GM12878 (cell line): ENCODE measurements at regions not wholly inside any gene's neighbourhood (a gene's known extent, or its start where the extent isn't known, plus 50 kb on each side); places are given as distances from the start of the nearest gene placed in this dataset.

Source experiments
- ATAC-seq: fragments of 200-7000 bp; cut with Tn5 transposase; 3 replicates; pipeline ENCODE4 v1.9.1; 2020; ENCODE audit warnings: mild to moderate bottlenecking, moderate library complexity
- BruUV-seq: library from RNA; stranded (reverse); fragments of 400-500 nt; replicated peaks from 2 replicates; lab custom pipeline; 2021; lab: Mats Ljungman, UMichigan
- CTCF ChIA-PET: fragments of 300-600 bp; sonication (Branson Sonifier 250); formaldehyde crosslinking; extraction: SDS; loops from one replicate; lab custom pipeline; 2021; ENCODE audit warnings: inconsistent platforms; lab: Yijun Ruan, JAX
- POLR2A ChIA-PET: fragments of 350-600 bp; formaldehyde crosslinking; extraction: SDS; loops from one replicate; lab custom pipeline; 2021; ENCODE audit warnings: inconsistent platforms; lab: Charles Lee
- RAD21 ChIA-PET: fragments of 300-600 bp; sonication (Branson Sonifier 250); formaldehyde crosslinking; loops from one replicate; lab custom pipeline; 2023; ENCODE audit warnings: antibody characterized with exemption; ENCODE audit not compliant: unreplicated experiment; lab: Charles Lee
- SMC1A ChIA-PET: fragments of 300-600 bp; sonication (Branson Sonifier 250); formaldehyde crosslinking; loops from one replicate; lab custom pipeline; 2023; ENCODE audit not compliant: unreplicated experiment, uncharacterized antibody; lab: Charles Lee
- DNase-seq: peaks from one replicate; pipeline ENCODE4 v3.0.0-alpha.2; 2011; ENCODE audit warnings: low read depth, low spot score
- FAIRE-seq: peaks from 3 replicates; lab custom pipeline; 2011; peaks lifted over from hg19 to GRCh38; lab: Jason Lieb, UNC
- H2AFZ ChIP-seq: 2 replicates; pipeline ENCODE4 v1.6.0; 2011; ENCODE audit warnings: low read depth, low read length, control low read depth; ENCODE audit not compliant: control insufficient read depth
- H3K27ac ChIP-seq: 2 replicates; pipeline ENCODE4 v1.5.1; 2011; ENCODE audit warnings: control low read depth; ENCODE audit not compliant: control insufficient read depth, insufficient read depth
- H3K27me3 ChIP-seq, 2 experiments: replicated peaks in 1 of 2; 2 replicates each; pipeline versions ENCODE4 v1.6.0 to v1.6.1; 2011; ENCODE audit warnings: low read length in 1 of 2; ENCODE audit not compliant: control insufficient read depth in 2 of 2, insufficient read depth in 2 of 2
- H3K36me3 ChIP-seq, 2 experiments: 2 replicates each; pipeline ENCODE4 v1.5.1; 2011; ENCODE audit warnings: low read length in 1 of 2; ENCODE audit not compliant: control insufficient read depth in 2 of 2, insufficient read depth in 2 of 2
- H3K4me1 ChIP-seq: 2 replicates; pipeline ENCODE4 v1.6.1; 2011; ENCODE audit warnings: mild to moderate bottlenecking, low read length, moderate library complexity, mixed read lengths; ENCODE audit not compliant: control insufficient read depth, insufficient read depth
- H3K4me2 ChIP-seq: 2 replicates; pipeline ENCODE4 v1.6.0; 2011; ENCODE audit warnings: control low read depth; ENCODE audit not compliant: control insufficient read depth, insufficient read depth
- H3K4me3 ChIP-seq: fragments of 200-600 bp; sonication (generic); 2 replicates; pipeline ENCODE4 v1.5.1; 2016
- H3K79me2 ChIP-seq: 2 replicates; pipeline ENCODE4 v1.6.0; 2011; ENCODE audit warnings: low read length; ENCODE audit not compliant: control insufficient read depth, insufficient read depth
- H3K9ac ChIP-seq: 2 replicates; pipeline ENCODE4 v1.8.0; 2011; ENCODE audit warnings: low read length, control low read depth, mixed read lengths; ENCODE audit not compliant: control insufficient read depth, insufficient read depth
- H3K9me3 ChIP-seq: replicated peaks from 3 replicates; pipeline ENCODE4 v1.5.1; 2011; ENCODE audit warnings: mild to moderate bottlenecking, low read length; ENCODE audit not compliant: control insufficient read depth, insufficient read depth
- H4K20me1 ChIP-seq: 2 replicates; pipeline ENCODE4 v1.6.0; 2011; ENCODE audit not compliant: control insufficient read depth, insufficient read depth
- CBFB ChIP-seq: IDR thresholded peaks from 2 replicates; pipeline ENCODE4 v1.6.1; 2016; ENCODE audit warnings: antibody characterized with exemption, low read depth
- CHD4 ChIP-seq: fragments of 200-600 bp; sonication (generic); IDR thresholded peaks from 2 replicates; pipeline ENCODE4 v1.6.1; 2016; ENCODE audit warnings: mild to moderate bottlenecking
- KAT2A ChIP-seq: conservative IDR thresholded peaks from 2 replicates; pipeline ENCODE4 v1.6.1; 2011; ENCODE audit warnings: low read depth, low read length; ENCODE audit not compliant: control insufficient read depth
- MEF2B ChIP-seq: fragments of 450-650 bp; IDR thresholded peaks from 2 replicates; pipeline ENCODE4 v1.6.1; 2018; ENCODE audit warnings: mild to moderate bottlenecking, moderate library complexity; ENCODE audit not compliant: partially characterized antibody, poor library complexity, severe bottlenecking
- NFYA ChIP-seq: IDR thresholded peaks from 2 replicates; pipeline ENCODE4 v1.6.1; 2011; ENCODE audit warnings: low read depth, mild to moderate bottlenecking, low read length, improper control_type of control experiment, borderline replicate concordance
- POLR2A ChIP-seq: IDR thresholded peaks from 2 replicates; pipeline ENCODE4 v1.6.1; 2011; ENCODE audit warnings: low read depth, mild to moderate bottlenecking, low read length
- POLR2AphosphoS2 ChIP-seq: IDR thresholded peaks from 2 replicates; pipeline ENCODE4 v1.6.1; 2011; ENCODE audit warnings: low read depth, mild to moderate bottlenecking, low read length, improper control_type of control experiment, moderate library complexity
- RAD51 ChIP-seq: fragments of 450-650 bp; IDR thresholded peaks from 2 replicates; pipeline ENCODE4 v1.6.1; 2016; ENCODE audit warnings: moderate library complexity, mild to moderate bottlenecking, inconsistent platforms
- SMARCA5 ChIP-seq: fragments of 450-650 bp; IDR thresholded peaks from 2 replicates; pipeline ENCODE4 v1.6.1; 2017; ENCODE audit warnings: mild to moderate bottlenecking
- SPI1 ChIP-seq: IDR thresholded peaks from 2 replicates; pipeline ENCODE4 v1.6.1; 2011; ENCODE audit warnings: low read depth, mild to moderate bottlenecking, low read length, moderate library complexity, borderline replicate concordance; ENCODE audit not compliant: insufficient read depth
- STAT1 ChIP-seq: fragments of 450-650 bp; conservative IDR thresholded peaks from 2 replicates; pipeline ENCODE4 v1.6.1; 2014; ENCODE audit warnings: antibody characterized with exemption, mild to moderate bottlenecking
- ZNF622 ChIP-seq: fragments of 450-650 bp; IDR thresholded peaks from 2 replicates; pipeline ENCODE4 v1.6.1; 2017; ENCODE audit warnings: mild to moderate bottlenecking, inconsistent platforms
- WGBS: methylation state at CpG from one replicate; pipeline ENCODE4 v1.1.6; 2016; ENCODE audit warnings: low lambda C conversion rate; ENCODE audit not compliant: insufficient replicate concordance, insufficient coverage; ENCODE audit errors: missing lambda C conversion rate; 5-methylcytosine and 5-hydroxymethylcytosine counted together
- in situ Hi-C: fragments of 300-500 bp; cut with MboI; formaldehyde crosslinking; loops from 9 replicates; pipeline ENCODE4 v1.14.3; 2018; ENCODE audit warnings: mixed read lengths
- intact Hi-C: fragments of 100-400 bp; cut with micrococcal nuclease; formaldehyde crosslinking; loops from one replicate; pipeline ENCODE4 v1.14.2; 2022; ENCODE audit not compliant: unreplicated experiment
- TF ChIP-seq, protein P1 (sequence below): fragments of 450-650 bp; IDR thresholded peaks from 2 replicates; pipeline ENCODE4 v1.6.1; 2017; ENCODE audit warnings: antibody characterized with exemption, mild to moderate bottlenecking, moderate library complexity
- TF ChIP-seq, protein P2 (sequence below): fragments of 450-650 bp; IDR thresholded peaks from 2 replicates; pipeline ENCODE4 v1.6.1; 2017; ENCODE audit warnings: mild to moderate bottlenecking, moderate library complexity
- TF ChIP-seq, protein P3 (sequence below): IDR thresholded peaks from 2 replicates; pipeline ENCODE4 v1.6.1; 2011; ENCODE audit warnings: mild to moderate bottlenecking, low read depth, low read length, moderate library complexity; ENCODE audit not compliant: insufficient replicate concordance
- TF ChIP-seq, protein P4 (sequence below): fragments of 450-650 bp; IDR thresholded peaks from 2 replicates; pipeline ENCODE4 v1.6.1; 2016; ENCODE audit warnings: mild to moderate bottlenecking

DNA sequence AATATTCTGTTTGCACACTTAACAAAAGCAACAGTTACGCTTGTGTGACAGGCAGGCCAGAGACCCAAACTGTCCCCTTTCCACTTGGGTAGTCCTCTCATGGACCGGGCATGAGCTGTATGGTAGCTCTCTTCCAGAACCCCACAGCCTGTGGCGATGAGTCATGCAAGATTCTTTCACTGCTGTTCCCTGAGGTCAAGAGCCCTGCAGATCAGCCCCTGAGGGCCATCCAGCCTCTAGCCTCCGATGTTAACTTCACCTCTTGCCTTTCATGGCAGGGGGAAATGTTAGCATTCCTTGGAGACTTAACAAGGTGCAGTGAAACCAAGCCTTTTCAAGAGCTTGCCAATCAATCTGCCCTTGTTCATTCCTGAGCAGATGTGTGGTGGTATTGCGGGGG, 63.2 kb upstream of the DEUP1 start:
- Histone ChIP-seq H3K79me2 (no peaks in the 10 kb centered on the region), H4K20me1 (no peaks in the 10 kb centered on the region), H2AFZ (no peak overlapping the region), H3K4me1 (no peaks in the 10 kb centered on the region), H3K9me3 (no peaks in the 10 kb centered on the region; the same call in 2 of the 3 replicates), H3K4me2 (no peak overlapping the region), H3K36me3 (no peaks in the 10 kb centered on the region), H3K27ac (no peak overlapping the region), H3K4me3 (no peak overlapping the region), H3K9ac (no peak overlapping the region), H3K27me3 (no peaks in the 10 kb centered on the region)
- no peak for TF ChIP-seq MEF2B
- TF ChIP-seq, protein P1, sequence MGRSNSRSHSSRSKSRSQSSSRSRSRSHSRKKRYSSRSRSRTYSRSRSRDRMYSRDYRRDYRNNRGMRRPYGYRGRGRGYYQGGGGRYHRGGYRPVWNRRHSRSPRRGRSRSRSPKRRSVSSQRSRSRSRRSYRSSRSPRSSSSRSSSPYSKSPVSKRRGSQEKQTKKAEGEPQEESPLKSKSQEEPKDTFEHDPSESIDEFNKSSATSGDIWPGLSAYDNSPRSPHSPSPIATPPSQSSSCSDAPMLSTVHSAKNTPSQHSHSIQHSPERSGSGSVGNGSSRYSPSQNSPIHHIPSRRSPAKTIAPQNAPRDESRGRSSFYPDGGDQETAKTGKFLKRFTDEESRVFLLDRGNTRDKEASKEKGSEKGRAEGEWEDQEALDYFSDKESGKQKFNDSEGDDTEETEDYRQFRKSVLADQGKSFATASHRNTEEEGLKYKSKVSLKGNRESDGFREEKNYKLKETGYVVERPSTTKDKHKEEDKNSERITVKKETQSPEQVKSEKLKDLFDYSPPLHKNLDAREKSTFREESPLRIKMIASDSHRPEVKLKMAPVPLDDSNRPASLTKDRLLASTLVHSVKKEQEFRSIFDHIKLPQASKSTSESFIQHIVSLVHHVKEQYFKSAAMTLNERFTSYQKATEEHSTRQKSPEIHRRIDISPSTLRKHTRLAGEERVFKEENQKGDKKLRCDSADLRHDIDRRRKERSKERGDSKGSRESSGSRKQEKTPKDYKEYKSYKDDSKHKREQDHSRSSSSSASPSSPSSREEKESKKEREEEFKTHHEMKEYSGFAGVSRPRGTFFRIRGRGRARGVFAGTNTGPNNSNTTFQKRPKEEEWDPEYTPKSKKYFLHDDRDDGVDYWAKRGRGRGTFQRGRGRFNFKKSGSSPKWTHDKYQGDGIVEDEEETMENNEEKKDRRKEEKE, result no peak
- TF ChIP-seq, protein P2, sequence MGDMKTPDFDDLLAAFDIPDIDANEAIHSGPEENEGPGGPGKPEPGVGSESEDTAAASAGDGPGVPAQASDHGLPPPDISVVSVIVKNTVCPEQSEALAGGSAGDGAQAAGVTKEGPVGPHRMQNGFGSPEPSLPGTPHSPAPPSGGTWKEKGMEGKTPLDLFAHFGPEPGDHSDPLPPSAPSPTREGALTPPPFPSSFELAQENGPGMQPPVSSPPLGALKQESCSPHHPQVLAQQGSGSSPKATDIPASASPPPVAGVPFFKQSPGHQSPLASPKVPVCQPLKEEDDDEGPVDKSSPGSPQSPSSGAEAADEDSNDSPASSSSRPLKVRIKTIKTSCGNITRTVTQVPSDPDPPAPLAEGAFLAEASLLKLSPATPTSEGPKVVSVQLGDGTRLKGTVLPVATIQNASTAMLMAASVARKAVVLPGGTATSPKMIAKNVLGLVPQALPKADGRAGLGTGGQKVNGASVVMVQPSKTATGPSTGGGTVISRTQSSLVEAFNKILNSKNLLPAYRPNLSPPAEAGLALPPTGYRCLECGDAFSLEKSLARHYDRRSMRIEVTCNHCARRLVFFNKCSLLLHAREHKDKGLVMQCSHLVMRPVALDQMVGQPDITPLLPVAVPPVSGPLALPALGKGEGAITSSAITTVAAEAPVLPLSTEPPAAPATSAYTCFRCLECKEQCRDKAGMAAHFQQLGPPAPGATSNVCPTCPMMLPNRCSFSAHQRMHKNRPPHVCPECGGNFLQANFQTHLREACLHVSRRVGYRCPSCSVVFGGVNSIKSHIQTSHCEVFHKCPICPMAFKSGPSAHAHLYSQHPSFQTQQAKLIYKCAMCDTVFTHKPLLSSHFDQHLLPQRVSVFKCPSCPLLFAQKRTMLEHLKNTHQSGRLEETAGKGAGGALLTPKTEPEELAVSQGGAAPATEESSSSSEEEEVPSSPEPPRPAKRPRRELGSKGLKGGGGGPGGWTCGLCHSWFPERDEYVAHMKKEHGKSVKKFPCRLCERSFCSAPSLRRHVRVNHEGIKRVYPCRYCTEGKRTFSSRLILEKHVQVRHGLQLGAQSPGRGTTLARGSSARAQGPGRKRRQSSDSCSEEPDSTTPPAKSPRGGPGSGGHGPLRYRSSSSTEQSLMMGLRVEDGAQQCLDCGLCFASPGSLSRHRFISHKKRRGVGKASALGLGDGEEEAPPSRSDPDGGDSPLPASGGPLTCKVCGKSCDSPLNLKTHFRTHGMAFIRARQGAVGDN, result no peak
- no peak for TF ChIP-seq CHD4
- TF ChIP-seq POLR2A, result no peak
- no peak for TF ChIP-seq SPI1
- TF ChIP-seq NFYA, result no peak
- TF ChIP-seq, protein P3, sequence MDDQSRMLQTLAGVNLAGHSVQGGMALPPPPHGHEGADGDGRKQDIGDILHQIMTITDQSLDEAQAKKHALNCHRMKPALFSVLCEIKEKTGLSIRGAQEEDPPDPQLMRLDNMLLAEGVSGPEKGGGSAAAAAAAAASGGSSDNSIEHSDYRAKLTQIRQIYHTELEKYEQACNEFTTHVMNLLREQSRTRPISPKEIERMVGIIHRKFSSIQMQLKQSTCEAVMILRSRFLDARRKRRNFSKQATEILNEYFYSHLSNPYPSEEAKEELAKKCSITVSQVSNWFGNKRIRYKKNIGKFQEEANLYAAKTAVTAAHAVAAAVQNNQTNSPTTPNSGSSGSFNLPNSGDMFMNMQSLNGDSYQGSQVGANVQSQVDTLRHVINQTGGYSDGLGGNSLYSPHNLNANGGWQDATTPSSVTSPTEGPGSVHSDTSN, result no peak
- no peak for TF ChIP-seq SMARCA5
- no peak for TF ChIP-seq RAD51
- TF ChIP-seq POLR2AphosphoS2, result no peak
- TF ChIP-seq KAT2A, result no peak
- TF ChIP-seq, protein P4, sequence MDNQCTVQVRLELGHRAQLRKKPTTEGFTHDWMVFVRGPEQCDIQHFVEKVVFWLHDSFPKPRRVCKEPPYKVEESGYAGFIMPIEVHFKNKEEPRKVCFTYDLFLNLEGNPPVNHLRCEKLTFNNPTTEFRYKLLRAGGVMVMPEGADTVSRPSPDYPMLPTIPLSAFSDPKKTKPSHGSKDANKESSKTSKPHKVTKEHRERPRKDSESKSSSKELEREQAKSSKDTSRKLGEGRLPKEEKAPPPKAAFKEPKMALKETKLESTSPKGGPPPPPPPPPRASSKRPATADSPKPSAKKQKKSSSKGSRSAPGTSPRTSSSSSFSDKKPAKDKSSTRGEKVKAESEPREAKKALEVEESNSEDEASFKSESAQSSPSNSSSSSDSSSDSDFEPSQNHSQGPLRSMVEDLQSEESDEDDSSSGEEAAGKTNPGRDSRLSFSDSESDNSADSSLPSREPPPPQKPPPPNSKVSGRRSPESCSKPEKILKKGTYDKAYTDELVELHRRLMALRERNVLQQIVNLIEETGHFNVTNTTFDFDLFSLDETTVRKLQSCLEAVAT, result no peak
- TF ChIP-seq CBFB, result no peak
- no peak for TF ChIP-seq STAT1
- no peak for TF ChIP-seq ZNF622
- ChIA-PET CTCF (no interaction called here), POLR2A (no interaction called here), RAD21 (no interaction called here), SMC1A (no interaction called here)
- in situ Hi-C loops (no loop called here), intact Hi-C loops (no loop called here)
- BruUV-seq, result no TSS peak
- WGBS, result 33% methylated on average over 5 of the region's 5 CpGs
- no peak for DNase-seq
- no peak for FAIRE-seq
- ATAC-seq, result no peak
